Thyroid gland (tissue), 4 donors: ENCODE measurements at regions not wholly inside any gene's neighbourhood (a gene's known extent, or its start where the extent isn't known, plus 50 kb on each side); places are given as distances from the start of the nearest gene placed in this dataset.

Source experiments
- DNase-seq, 2 donors: peaks; one replicate each; pipeline ENCODE4 v3.0.0-alpha.2; 2019
- H3K27ac ChIP-seq, 3 donors: fragments of 200-600 bp; sonication (generic); 1 replicate in 2 of 3; 2 replicates in 1 of 3; pipeline ENCODE4 v1.5.1; 2016 to 2019; ENCODE audit warnings: mild to moderate bottlenecking in 1 of 3, moderate library complexity in 1 of 3
- H3K27me3 ChIP-seq: fragments of 200-600 bp; sonication (generic); one replicate; pipeline ENCODE4 v1.5.1; 2019
- H3K36me3 ChIP-seq, 2 donors: fragments of 200-600 bp; sonication (generic); one replicate each; pipeline ENCODE4 v1.5.1; 2016 to 2019
- H3K4me1 ChIP-seq, 2 donors: fragments of 200-600 bp; sonication (generic); one replicate each; pipeline ENCODE4 v1.5.1; 2017 to 2019
- H3K4me3 ChIP-seq, 3 donors: fragments of 200-600 bp; sonication (generic); replicated peaks in 1 of 3; 1 replicate in 2 of 3; 2 replicates in 1 of 3; pipeline ENCODE4 v1.5.1; 2016; ENCODE audit warnings: mild to moderate bottlenecking in 1 of 3
- H3K9me3 ChIP-seq: fragments of 200-600 bp; sonication (generic); one replicate; pipeline ENCODE4 v1.5.1; 2017
- CTCF ChIP-seq, 6 experiments: fragments of 200-600 bp in 3 of 6; fragments of 450-650 bp in 3 of 6; sonication (generic) in 3 of 6; IDR thresholded peaks; one replicate each; pipeline ENCODE4 v1.5.1; 2016 to 2019; ENCODE audit warnings: antibody characterized with exemption in 6 of 6, mild to moderate bottlenecking in 2 of 6, inconsistent platforms in 1 of 6, moderate library complexity in 1 of 6
- POLR2A ChIP-seq, 2 donors: fragments of 450-650 bp; IDR thresholded peaks; one replicate each; pipeline ENCODE4 v1.6.1; 2017; ENCODE audit warnings: antibody characterized with exemption in 2 of 2, mild to moderate bottlenecking in 2 of 2, moderate library complexity in 1 of 2
- WGBS, 2 donors: methylation state at CpG; one replicate each; pipeline ENCODE4 v1.1.5; 2017; 5-methylcytosine and 5-hydroxymethylcytosine counted together
- intact Hi-C: fragments of 100-400 bp; cut with DNase I; formaldehyde crosslinking; loops from one replicate; pipeline ENCODE4 v1.15.1; 2023

DNA sequence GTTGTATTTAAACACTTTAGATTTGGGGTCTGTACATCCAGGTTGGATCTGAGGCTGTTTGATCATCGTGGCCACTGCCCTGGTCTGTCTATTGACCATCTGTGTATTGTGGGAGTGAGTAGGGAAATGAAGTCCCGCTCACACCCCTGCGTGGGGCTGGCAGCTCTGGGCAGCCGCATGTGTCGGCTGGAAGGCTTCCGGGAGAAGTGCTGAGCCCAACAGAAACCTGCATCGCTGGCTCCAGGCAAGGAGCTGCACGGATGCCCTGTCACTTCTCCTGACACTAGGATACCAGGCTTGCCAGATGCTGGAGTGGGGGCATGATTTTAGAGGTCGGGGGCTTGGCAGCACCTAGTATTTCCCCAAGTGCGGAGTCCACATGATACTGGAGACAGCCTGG, 93.6 kb downstream of the PHETA1 start:
- Histone ChIP-seq H3K4me1 (no peaks in the 10 kb centered on the region), H3K27ac (no peak overlapping the region), H3K4me3 (no peak overlapping the region), H3K27me3 (no peaks in the 10 kb centered on the region), H3K36me3 (no peaks in the 10 kb centered on the region), H3K9me3 (no peaks in the 10 kb centered on the region)
- intact Hi-C loops: no loop called here
- TF ChIP-seq POLR2A (IDR thresholded peaks at IDR 0.05) (no peak), CTCF (IDR thresholded peaks at IDR 0.05) (no peak)
- 69 to 70% methylated on average over 10 of the region's 10 CpGs for WGBS, 2 donors
- DNase-seq: no peak

GRCh38 chr12:111274777-111275176, 94.1 kb downstream of the PHETA1 start:
- Histone ChIP-seq H3K36me3 (no peaks in the 10 kb centered on the region), H3K27me3 (no peaks in the 10 kb centered on the region)

DNA sequence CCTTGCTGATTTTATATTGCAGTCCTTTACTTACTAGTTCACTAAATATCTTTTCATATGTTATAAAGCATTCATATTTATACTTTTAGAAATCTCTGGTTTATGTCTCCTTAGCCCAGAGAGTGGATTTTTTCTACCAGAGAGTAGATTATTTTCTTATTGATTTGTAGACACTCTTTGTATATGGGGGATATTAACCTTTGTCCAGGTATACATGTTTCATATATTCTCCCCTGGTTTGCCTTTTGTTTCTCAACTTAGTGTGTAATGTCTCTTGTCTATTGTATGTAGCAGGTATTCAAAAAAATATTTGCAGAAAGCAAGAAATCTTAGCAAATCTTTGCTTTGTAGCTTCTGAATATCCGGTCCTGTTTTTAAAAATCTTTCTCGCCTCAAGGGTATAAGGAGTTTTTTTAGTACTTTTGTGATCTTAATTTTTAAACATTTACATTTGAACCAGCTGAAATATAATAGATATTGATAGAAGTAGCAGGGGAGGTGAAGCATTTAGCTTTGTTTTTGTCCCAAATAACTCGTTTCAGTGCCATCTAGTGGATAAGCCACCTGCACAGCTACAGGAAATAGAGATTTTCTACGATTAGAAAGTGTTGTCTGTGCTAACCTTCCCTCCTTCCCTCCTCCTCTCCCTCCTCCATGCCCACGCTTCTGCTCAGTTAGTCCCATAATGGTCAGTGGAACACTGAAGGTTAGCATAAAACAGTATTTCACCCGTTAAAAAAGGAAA, 97.0 kb downstream of the PHETA1 start:
- 70 to 77% methylated on average over 6 of the region's 6 CpGs for WGBS, 2 donors
- Histone ChIP-seq H3K27ac (no peak overlapping the region), H3K9me3 (no peaks in the 10 kb centered on the region), H3K4me3 (no peak overlapping the region), H3K27me3 (no peaks in the 10 kb centered on the region), H3K36me3 (no peaks in the 10 kb centered on the region), H3K4me1 (no peaks in the 10 kb centered on the region)
- intact Hi-C loops: no loop called here
- TF ChIP-seq POLR2A (IDR thresholded peaks at IDR 0.05) (no peak), CTCF (IDR thresholded peaks at IDR 0.05) (no peak)
- DNase-seq: no peak

More at GRCh38 chr12:111274777-111275176, 94.1 kb downstream of the PHETA1 start:
- no peaks in the 10 kb centered on the region for H3K4me1 ChIP-seq
- no peak overlapping the region for H3K27ac ChIP-seq
- H3K4me3 ChIP-seq: no peak overlapping the region
- no peak for DNase-seq
- H3K9me3 ChIP-seq: no peaks in the 10 kb centered on the region
- TF ChIP-seq CTCF (IDR thresholded peaks at IDR 0.05): peak in 3 of 6 experiments; percentile 17 to 38 (median 36)
- no peak for TF ChIP-seq POLR2A (IDR thresholded peaks at IDR 0.05)
- WGBS, 2 donors: 74 to 78% methylated on average over 4 of the region's 4 CpGs
- intact Hi-C loops: no loop called here

DNA sequence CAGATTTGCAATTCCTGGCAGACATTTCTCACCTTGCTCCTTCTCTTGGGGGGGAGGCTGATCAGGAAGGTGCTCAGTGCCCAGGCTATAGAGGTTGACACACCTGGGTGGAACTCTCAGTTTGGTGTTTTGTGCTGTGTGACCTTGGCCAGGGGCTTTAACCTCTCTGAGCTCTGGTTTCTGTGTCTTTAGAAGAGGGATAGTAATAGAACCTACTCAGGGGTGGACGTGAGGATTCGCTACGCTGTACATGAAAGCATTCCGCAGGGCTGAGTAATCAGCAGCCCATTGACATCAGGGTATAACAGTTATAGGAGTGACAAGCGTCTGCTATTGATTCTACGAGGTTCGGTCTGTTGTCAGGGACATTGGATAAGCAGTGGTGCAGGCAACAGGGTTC, 98.1 kb downstream of the PHETA1 start:
- Histone ChIP-seq H3K9me3 (no peaks in the 10 kb centered on the region), H3K27ac (no peak overlapping the region), H3K4me1 (no peaks in the 10 kb centered on the region), H3K36me3 (no peaks in the 10 kb centered on the region), H3K4me3 (no peak overlapping the region), H3K27me3 (no peaks in the 10 kb centered on the region)
- intact Hi-C loops: no loop called here
- DNase-seq: no peak
- TF ChIP-seq POLR2A (IDR thresholded peaks at IDR 0.05) (no peak), CTCF (IDR thresholded peaks at IDR 0.05) (no peak)
- 84 to 88% methylated on average over 7 of the region's 7 CpGs for WGBS, 2 donors

DNA sequence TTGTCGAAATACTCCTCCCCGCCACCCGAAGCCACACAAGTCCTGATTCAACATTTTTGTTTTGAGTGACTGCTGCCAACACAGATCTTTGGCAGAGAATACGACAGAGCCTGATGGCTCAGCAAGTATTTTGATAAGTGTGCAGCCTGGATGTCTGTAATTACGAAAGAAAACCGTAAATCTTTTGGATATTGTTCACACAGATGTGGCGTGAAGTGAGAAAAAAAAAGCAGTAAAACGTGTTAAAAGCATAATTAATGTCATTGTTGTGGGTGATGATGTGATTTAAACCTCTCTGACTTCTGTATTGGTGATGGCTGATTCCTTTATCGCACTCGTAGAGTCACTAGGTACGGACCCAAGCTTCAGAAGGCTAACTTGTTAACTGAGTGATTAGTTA, 98.7 kb downstream of the PHETA1 start:
- Histone ChIP-seq H3K4me3 (no peak overlapping the region), H3K27ac (no peak overlapping the region), H3K27me3 (no peaks in the 10 kb centered on the region), H3K9me3 (no peaks in the 10 kb centered on the region), H3K36me3 (no peaks in the 10 kb centered on the region), H3K4me1 (no peaks in the 10 kb centered on the region)
- 47 to 51% methylated on average over 11 of the region's 11 CpGs for WGBS, 2 donors
- TF ChIP-seq CTCF (IDR thresholded peaks at IDR 0.05) (no peak), POLR2A (IDR thresholded peaks at IDR 0.05) (no peak)
- DNase-seq: no peak
- intact Hi-C loops: no loop called here
